ENCODE measurements at regions not wholly inside any gene's neighbourhood (a gene's known extent, or its start where the extent isn't known, plus 50 kb on each side); places are given as distances from the start of the nearest gene placed in this dataset.

DNA sequence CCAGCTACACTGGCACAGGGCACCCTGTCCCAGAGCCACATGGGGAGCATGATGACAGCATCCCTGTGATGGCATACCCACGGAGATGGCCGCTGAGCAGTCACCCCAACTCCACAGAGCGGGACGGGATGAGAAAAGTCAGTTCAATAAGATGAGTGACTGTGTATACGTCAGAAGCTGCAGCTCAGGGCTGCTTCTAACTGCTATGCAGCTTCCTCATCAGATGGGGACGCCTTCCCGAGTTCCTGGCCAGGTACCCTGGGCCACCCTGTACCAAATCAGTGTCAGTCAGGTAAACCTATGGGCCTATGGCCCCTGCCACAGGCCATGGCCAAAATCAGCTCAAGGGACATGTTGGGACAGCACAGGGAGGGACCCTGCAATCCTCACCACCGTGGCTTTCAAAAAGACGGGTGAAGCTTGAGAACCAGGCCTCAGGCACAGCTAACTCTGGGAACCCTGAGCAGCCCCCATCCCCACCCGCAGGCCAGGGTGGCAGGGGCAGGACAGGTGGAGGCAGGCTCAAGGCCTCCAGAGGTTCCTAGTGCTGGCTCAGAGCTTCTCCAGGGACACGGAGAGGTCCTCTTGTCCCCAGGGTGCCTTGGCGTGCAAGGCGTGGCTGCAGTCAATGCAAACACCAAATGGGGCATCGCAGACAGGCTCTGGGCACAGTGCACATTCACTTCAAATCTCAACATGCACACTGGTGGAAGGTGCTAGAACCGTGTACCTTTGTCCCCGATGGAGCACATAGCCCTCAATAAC, 122.4 kb downstream of the TUBA3C start:
- no peaks in the 10 kb centered on the region for H3K27me3 ChIP-seq
- no peak for TF ChIP-seq POLR2A (IDR thresholded peaks at IDR 0.05)
- TF ChIP-seq, protein P1, sequence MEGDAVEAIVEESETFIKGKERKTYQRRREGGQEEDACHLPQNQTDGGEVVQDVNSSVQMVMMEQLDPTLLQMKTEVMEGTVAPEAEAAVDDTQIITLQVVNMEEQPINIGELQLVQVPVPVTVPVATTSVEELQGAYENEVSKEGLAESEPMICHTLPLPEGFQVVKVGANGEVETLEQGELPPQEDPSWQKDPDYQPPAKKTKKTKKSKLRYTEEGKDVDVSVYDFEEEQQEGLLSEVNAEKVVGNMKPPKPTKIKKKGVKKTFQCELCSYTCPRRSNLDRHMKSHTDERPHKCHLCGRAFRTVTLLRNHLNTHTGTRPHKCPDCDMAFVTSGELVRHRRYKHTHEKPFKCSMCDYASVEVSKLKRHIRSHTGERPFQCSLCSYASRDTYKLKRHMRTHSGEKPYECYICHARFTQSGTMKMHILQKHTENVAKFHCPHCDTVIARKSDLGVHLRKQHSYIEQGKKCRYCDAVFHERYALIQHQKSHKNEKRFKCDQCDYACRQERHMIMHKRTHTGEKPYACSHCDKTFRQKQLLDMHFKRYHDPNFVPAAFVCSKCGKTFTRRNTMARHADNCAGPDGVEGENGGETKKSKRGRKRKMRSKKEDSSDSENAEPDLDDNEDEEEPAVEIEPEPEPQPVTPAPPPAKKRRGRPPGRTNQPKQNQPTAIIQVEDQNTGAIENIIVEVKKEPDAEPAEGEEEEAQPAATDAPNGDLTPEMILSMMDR (IDR thresholded peaks at IDR 0.05) = no peak
- no peak overlapping the region for H3K27ac ChIP-seq
- DNase-seq (ENCODE audit: low spot score in 2 of 2) = no peak
- 74 to 81% methylated on average over 13 to 15 of the region's 16 CpGs for WGBS, 2 donors
- no peaks in the 10 kb centered on the region for H3K4me1 ChIP-seq
- H3K9me3 ChIP-seq = peaks cover 0 to 36% (median 0%) of the 10 kb centered on the region in 4 donors
- H3K36me3 ChIP-seq = no peaks in the 10 kb centered on the region
- no peak overlapping the region for H3K4me3 ChIP-seq

DNA sequence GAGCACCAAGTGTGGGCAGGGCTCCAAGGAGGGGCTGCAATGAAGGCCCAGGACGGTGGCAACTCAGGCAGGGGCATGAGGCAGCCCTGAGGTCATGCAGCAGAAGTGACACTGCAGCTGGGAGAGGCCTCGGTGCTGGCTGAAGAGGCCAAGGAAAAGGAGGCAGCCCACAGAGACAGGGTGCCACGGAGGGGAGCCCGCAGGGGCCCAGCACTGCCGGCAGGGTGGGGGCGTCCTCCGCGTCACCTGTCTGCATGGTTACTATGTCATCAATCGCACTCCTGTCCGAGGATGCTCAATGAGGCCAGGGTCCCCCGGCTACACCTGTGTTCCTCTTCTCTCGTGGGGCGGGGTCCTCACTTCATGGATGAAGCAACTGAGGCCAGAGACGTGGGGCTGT, 123.1 kb downstream of the TUBA3C start:
- Histone ChIP-seq H3K36me3 (no peaks in the 10 kb centered on the region), H3K4me1 (no peaks in the 10 kb centered on the region), H3K9me3 (peaks cover 0 to 36% (median 0%) of the 10 kb centered on the region in 4 donors), H3K4me3 (no peak overlapping the region), H3K27ac (no peak overlapping the region), H3K27me3 (no peaks in the 10 kb centered on the region)
- TF ChIP-seq POLR2A (IDR thresholded peaks at IDR 0.05) (no peak), EP300 (IDR thresholded peaks at IDR 0.05) (no peak)
- TF ChIP-seq, protein P1 (IDR thresholded peaks at IDR 0.05) = no peak
- WGBS, 2 donors = 72 to 83% methylated on average over 11 to 14 of the region's 14 CpGs
- no peak for DNase-seq (ENCODE audit: low spot score in 2 of 2)

DNA sequence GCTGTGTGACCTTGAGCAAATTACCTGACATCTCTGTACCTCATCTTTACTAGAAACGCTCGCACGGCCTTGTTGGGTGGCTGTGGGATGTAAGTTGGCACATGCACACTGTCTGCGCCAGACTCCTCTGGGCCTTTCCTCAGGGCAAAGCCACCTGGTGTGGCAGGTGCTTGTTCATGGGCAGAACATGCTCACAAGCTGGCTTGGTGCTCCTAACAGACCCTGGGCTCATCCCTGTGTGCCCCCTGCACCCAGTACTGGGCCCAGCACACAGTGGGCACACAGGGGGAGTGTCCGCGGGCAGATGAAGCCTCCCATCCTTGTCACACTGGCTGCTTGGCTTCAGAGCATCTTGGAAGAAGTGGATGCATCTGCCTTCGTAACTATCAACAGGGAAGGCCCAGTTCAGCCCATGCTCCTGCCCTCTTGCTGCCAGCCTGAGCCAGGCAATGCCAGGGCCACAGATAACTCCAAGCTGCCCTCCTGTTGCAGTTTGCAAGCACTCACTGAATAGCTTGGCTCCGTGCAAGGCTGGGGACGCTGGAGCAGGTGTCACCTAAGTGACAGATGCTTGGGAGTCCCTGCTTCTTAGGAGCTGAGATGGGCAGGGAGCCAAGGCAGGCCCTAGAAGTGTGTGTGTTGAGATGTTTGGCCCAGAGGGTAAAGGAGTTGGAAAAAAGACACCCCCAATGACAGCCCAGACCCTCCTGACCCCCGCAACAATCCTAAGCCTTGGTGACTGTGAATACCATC, 123.9 kb downstream of the TUBA3C start:
- Histone ChIP-seq H3K36me3 (no peaks in the 10 kb centered on the region), H3K27ac (no peak overlapping the region), H3K27me3 (no peaks in the 10 kb centered on the region), H3K9me3 (peaks cover 0 to 35% (median 0%) of the 10 kb centered on the region in 4 donors), H3K4me3 (no peak overlapping the region), H3K4me1 (no peaks in the 10 kb centered on the region)
- no peak for DNase-seq (ENCODE audit: low spot score in 2 of 2)
- TF ChIP-seq, protein P1 (IDR thresholded peaks at IDR 0.05) = no peak
- TF ChIP-seq EP300 (IDR thresholded peaks at IDR 0.05) (no peak), POLR2A (IDR thresholded peaks at IDR 0.05) (no peak)
- 76 to 80% methylated on average over 8 to 10 of the region's 10 CpGs for WGBS, 2 donors

DNA sequence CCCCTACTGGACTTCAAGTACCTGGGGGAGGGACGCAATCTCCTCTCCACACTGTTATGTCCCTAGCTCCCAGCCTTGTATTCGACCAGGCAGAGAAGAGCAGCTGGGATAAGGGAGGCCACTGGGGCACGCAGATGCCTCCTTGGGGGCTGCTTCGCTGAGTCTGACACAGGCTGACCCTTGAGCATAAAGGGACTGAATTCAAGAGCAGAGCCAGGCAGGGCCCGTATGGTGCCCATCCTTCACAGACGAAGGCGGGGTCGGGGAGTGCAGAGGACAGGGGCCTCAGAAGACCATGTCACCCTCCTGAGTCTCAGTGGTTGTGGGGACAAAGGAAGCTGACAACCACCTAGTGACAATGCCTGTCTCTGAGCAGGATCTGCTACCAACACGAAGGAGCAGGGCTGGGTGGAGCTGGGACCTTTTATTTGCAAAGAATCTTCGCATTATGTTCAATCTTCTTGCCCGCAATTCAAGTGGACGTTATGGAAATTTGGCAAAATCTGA, 124.6 kb downstream of the TUBA3C start:
- no peak for DNase-seq (ENCODE audit: low spot score in 2 of 2)
- WGBS, 2 donors = 79 to 82% methylated on average over 12 of the region's 12 CpGs
- Histone ChIP-seq H3K4me3 (no peak overlapping the region), H3K36me3 (no peaks in the 10 kb centered on the region), H3K4me1 (no peaks in the 10 kb centered on the region), H3K27ac (no peak overlapping the region), H3K9me3 (peaks cover 0 to 32% (median 0%) of the 10 kb centered on the region in 4 donors), H3K27me3 (no peaks in the 10 kb centered on the region)
- TF ChIP-seq, protein P1 (IDR thresholded peaks at IDR 0.05) = no peak
- TF ChIP-seq POLR2A (IDR thresholded peaks at IDR 0.05) (no peak), EP300 (IDR thresholded peaks at IDR 0.05) (no peak)

DNA sequence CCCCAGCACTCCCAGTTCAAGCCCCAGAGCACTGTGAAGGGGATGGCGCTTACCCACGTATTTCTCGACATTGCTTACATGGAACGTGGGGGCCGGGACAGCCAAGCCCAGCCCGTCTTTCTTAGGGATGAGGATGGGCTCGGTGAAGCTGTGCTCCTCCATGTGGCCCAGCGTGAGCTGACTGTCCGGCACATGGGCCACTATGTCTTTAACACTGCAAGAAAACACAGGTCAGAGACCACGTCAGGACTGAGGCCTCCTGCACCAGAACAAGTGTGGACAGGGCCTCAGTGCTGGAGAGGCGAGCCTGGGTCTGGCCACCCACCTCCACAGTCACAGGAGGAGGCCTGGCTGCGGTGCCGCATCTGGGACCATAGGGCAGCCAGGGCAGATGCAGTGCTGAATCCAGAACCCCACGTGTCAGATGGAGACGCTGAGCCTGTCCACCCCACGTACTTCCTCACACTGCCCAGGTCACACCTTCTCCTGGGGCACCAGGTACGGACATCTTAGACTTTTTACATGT, 125.2 kb downstream of the TUBA3C start:
- Histone ChIP-seq H3K36me3 (no peaks in the 10 kb centered on the region), H3K27ac (no peak overlapping the region), H3K27me3 (no peaks in the 10 kb centered on the region), H3K4me1 (no peaks in the 10 kb centered on the region), H3K9me3 (peaks cover 0 to 31% (median 0%) of the 10 kb centered on the region in 4 donors), H3K4me3 (no peak overlapping the region)
- TF ChIP-seq EP300 (IDR thresholded peaks at IDR 0.05) (no peak), POLR2A (IDR thresholded peaks at IDR 0.05) (no peak)
- TF ChIP-seq, protein P1 (IDR thresholded peaks at IDR 0.05) = no peak
- no peak for DNase-seq (ENCODE audit: low spot score in 2 of 2)
- 82 to 86% methylated on average over 11 to 17 of the region's 17 CpGs for WGBS, 2 donors

Measured in tibial nerve (tissue), 4 donors.